HG02884 (cell line): ENCODE measurements at regions not wholly inside any gene's neighbourhood (a gene's known extent, or its start where the extent isn't known, plus 50 kb on each side); places are given as distances from the start of the nearest gene placed in this dataset.

Experiments used
- ATAC-seq: cut with Tn5 transposase; IDR thresholded peaks from one replicate; pipeline ENCODE4 v1.9.1; 2021; ENCODE audit warnings: mild to moderate bottlenecking, moderate library complexity; ENCODE audit not compliant: unreplicated experiment

DNA sequence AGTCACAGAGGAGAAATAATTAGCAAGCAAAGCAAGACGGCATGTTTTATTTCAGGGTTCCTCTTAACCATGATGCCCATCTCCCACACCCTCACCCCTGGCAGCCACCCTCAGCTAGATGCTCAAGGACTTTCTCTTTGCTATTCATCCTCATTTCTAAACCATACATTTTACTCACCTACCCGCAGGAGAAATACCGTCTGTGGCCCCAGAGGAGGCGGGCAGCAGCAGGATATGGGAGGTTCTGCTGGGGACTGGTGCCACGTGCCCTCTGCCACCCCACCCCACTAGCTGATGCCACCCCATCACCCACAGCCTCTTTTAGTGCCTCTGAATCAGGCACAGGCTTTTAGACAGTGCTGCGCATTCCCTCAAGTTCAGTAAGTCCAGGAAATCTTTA is 168.7 kb upstream of the ITGB1 start:
- no peak for ATAC-seq

GRCh38 chr10:33125522-33126517 is 167.8 kb upstream of the ITGB1 start:
- ATAC-seq = no peak

GRCh38 chr10:33125111-33125510 is 167.1 kb upstream of the ITGB1 start:
- no peak for ATAC-seq

DNA sequence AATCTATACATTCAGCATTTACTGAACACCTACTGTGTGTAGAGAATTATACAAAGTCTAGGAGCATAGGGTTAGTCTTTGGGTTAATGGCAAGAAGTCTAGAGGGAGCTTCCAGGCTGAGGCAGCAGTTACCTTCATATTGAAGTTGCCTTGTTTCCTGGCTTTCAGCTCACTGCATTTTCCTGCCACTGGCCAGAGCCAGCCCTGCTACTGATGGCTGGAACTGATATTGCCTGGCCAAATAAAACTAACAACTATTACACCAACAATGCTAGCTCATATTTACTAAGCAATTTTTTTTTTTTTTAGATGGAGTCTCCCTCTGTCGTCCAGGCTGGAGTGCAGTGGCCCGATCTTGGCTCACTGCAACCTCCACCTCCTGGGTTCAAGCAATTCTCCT is 165.7 kb upstream of the ITGB1 start:
- no peak for ATAC-seq

- ATAC-seq = no peak
Measured at GRCh38 chr10:33122014-33122809, 164.2 kb upstream of the ITGB1 start.

DNA sequence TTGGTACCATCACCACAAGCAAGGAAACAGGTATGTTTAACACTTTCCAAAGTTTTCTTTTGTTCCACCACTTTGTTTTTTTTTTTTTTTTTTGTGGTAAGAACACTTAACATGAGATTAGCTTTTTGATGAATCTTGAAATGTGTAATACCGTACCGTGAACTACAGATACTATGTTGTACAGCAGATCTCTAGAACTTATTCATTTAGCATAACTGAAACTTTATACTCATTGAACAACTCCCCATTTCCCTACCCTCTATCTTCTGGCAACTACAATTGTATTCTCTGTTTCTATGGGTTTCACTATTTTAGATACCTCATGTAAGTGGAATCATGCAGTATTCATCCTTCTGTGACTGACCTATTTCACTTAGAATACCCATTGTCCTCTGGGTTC is 162.7 kb upstream of the ITGB1 start:
- peak; percentile 83 for ATAC-seq

DNA sequence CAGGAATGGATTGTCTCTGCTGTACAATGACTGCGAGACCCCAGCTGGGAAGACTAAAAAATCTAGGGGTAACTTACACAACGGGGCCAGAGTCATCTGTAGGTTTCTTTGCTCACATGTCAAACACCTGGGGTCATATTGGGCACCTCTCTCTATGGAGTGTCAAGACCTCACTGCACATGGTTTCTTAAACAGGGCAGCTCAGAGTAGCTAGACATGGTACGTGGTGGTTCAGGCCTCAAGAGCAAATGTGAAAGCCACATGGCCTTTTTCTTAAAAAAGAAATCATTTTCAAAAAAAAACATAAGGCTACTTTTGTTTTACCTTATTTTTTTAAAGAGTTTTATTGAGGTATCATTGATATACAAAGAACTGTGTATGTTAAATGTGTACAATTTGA is 162.2 kb upstream of the ITGB1 start:
- no peak for ATAC-seq

DNA sequence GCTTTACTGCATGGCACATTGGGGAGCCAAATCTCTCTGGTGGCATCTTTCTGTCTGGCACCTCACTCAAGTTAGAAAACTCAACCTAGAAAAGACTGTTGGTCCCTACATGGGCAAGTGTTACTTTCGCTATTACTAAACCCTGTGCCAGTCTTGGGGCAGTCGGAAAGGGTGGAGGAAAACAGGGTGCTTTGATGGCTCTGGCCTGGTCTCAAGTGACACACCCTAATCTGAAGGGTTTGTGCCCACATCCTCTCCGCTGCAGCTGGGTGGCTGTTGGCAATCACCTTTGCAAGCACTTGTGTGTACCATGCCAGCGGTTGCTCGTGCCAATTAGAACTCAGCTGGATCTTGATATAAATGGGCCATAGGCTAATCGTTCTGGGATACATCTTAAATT is 159.8 kb upstream of the ITGB1 start:
- no peak for ATAC-seq

- no peak for ATAC-seq
Measured at GRCh38 chr10:33117230-33117629, 159.2 kb upstream of the ITGB1 start.

- no peak for ATAC-seq
Measured at GRCh38 chr10:33115738-33116719, 158.0 kb upstream of the ITGB1 start.

- no peak for ATAC-seq
Measured at GRCh38 chr10:33114451-33114952, 156.5 kb upstream of the ITGB1 start.

GRCh38 chr10:33113466-33113865 is 155.4 kb upstream of the ITGB1 start:
- no peak for ATAC-seq

GRCh38 chr10:33112831-33113455 is 154.9 kb upstream of the ITGB1 start:
- no peak for ATAC-seq

- ATAC-seq = no peak
Measured at GRCh38 chr10:33111488-33112051, 153.5 kb upstream of the ITGB1 start.

GRCh38 chr10:33109788-33110469 is 151.9 kb upstream of the ITGB1 start:
- no peak for ATAC-seq

DNA sequence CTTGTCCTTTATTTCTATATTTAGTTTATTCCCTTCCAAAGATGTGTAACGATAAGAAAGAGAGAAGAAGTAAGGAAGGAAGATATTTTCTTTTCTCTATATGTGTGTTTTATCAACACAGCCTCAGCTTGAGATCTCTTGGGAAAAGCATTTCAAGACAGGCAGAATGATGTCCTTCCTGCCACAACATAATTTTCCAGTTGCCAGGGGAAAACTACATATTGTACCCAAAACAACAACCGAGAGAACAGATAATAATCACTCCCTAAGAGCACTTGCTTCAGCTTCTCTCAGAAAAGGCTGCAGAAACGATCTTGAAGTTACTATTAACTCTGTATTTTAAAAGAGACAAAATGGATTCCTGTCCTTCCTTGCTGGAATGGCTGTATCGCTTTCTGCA is 151.4 kb upstream of the ITGB1 start:
- no peak for ATAC-seq

GRCh38 chr10:33107953-33108352 is 149.9 kb upstream of the ITGB1 start:
- no peak for ATAC-seq

DNA sequence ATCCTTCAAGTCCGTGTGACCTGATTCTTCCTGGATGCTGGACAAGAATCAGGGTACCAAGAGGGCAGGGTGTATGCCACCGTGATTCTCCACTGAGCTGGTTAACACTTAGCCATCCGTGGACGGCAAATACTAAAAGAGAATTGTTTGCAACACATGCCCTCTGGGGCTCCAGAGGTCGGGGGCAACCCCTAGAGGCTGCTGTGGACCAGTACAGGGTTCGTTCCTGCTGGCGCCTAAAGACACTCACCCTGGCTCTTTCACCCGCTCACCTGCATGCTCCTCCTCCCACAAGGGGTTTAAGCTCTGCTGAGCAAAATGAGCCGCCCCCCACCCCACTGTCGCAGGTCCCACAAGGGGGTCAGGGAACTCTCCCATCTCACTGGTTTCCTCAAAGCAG is 148.7 kb upstream of the ITGB1 start:
- ATAC-seq = no peak

- ATAC-seq = no peak
Measured at GRCh38 chr10:33103863-33104379, 145.9 kb upstream of the ITGB1 start.
